Fibroblast of lung (primary cell): ENCODE measurements at regions not wholly inside any gene's neighbourhood (a gene's known extent, or its start where the extent isn't known, plus 50 kb on each side); places are given as distances from the start of the nearest gene placed in this dataset.

ENCODE experiments used
- EZH2 ChIP-seq: IDR thresholded peaks from 2 replicates; pipeline ENCODE4 v1.5.1; 2012; ENCODE audit warnings: low read length, control low read depth, mild to moderate bottlenecking; ENCODE audit errors: missing control alignments
- TF ChIP-seq, protein P1 (sequence below), 2 donors: IDR thresholded peaks in 1 of 2; conservative IDR thresholded peaks in 1 of 2; 1 replicate in 1 of 2; 2 replicates in 1 of 2; pipeline ENCODE4 v1.5.1; 2011 to 2012; ENCODE audit warnings: low read length in 2 of 2, control low read depth in 1 of 2, inconsistent platforms in 1 of 2, low read depth in 1 of 2, mild to moderate bottlenecking in 1 of 2

DNA sequence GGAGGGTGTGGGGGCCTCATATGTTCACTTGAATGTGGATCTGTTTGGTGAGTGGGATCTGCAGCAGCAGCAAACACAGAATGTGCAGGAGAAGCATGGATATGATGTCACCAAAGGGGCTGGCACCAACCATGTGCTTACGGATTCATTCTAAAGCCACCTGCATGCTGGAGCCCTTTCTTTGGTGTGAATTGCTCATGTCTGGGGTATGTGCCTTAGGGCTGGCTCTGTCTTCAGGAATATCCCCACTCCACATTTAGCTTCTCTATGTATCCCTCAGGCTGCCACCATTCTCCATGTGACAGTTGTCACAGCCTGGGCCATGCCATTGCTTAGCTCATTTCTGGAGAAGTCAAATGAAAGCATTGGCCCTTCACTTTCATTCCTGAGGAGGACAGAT, 606.8 kb upstream of the AMELY start:
- TF ChIP-seq, protein P1, sequence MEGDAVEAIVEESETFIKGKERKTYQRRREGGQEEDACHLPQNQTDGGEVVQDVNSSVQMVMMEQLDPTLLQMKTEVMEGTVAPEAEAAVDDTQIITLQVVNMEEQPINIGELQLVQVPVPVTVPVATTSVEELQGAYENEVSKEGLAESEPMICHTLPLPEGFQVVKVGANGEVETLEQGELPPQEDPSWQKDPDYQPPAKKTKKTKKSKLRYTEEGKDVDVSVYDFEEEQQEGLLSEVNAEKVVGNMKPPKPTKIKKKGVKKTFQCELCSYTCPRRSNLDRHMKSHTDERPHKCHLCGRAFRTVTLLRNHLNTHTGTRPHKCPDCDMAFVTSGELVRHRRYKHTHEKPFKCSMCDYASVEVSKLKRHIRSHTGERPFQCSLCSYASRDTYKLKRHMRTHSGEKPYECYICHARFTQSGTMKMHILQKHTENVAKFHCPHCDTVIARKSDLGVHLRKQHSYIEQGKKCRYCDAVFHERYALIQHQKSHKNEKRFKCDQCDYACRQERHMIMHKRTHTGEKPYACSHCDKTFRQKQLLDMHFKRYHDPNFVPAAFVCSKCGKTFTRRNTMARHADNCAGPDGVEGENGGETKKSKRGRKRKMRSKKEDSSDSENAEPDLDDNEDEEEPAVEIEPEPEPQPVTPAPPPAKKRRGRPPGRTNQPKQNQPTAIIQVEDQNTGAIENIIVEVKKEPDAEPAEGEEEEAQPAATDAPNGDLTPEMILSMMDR (conservative IDR thresholded peaks at IDR 0.05 in 1 of 2, IDR thresholded peaks at IDR 0.05 in 1 of 2; ENCODE audit: low read depth in 1 of 2, low read length in 2 of 2), result no peak
- no peak for TF ChIP-seq EZH2
